Osteocyte (in vitro differentiated cells): ENCODE measurements at regions not wholly inside any gene's neighbourhood (a gene's known extent, or its start where the extent isn't known, plus 50 kb on each side); places are given as distances from the start of the nearest gene placed in this dataset.

Experiments used
- DNase-seq: peaks from one replicate; pipeline ENCODE4 v3.0.0; 2021; ENCODE audit warnings: mixed read lengths; ENCODE audit not compliant: unreplicated experiment; ENCODE audit errors: extremely low spot score
- H3K27ac Mint-ChIP-seq: one replicate; pipeline ENCODE4 v1.8.0; 2021; ENCODE audit warnings: mild to moderate bottlenecking, mixed read lengths; ENCODE audit not compliant: unreplicated experiment
- H3K27me3 Mint-ChIP-seq: one replicate; pipeline ENCODE4 v1.8.0; 2021; ENCODE audit warnings: mixed read lengths; ENCODE audit not compliant: unreplicated experiment
- H3K36me3 Mint-ChIP-seq: one replicate; pipeline ENCODE4 v1.8.0; 2021; ENCODE audit warnings: mixed read lengths; ENCODE audit not compliant: unreplicated experiment
- H3K4me1 Mint-ChIP-seq: one replicate; pipeline ENCODE4 v1.8.0; 2021; ENCODE audit warnings: mixed read lengths; ENCODE audit not compliant: unreplicated experiment
- H3K4me3 Mint-ChIP-seq: one replicate; pipeline ENCODE4 v1.8.0; 2021; ENCODE audit warnings: mild to moderate bottlenecking, moderate library complexity, mixed read lengths; ENCODE audit not compliant: unreplicated experiment
- H3K9me3 Mint-ChIP-seq: one replicate; pipeline ENCODE4 v1.8.0; 2021; ENCODE audit warnings: mixed read lengths; ENCODE audit not compliant: unreplicated experiment
- CTCF ChIP-seq: fragments of 200-600 bp; sonication (generic); IDR thresholded peaks from 2 replicates; pipeline ENCODE4 v1.5.0; 2021; ENCODE audit warnings: antibody characterized with exemption, mild to moderate bottlenecking, moderate library complexity

- H3K9me3 Mint-ChIP-seq, result peaks cover 4% of the 10 kb centered on the region
- H3K27me3 Mint-ChIP-seq, result no peaks in the 10 kb centered on the region
- no peak overlapping the region for H3K27ac Mint-ChIP-seq
- DNase-seq, result no peak
- TF ChIP-seq CTCF, result no peak
- H3K36me3 Mint-ChIP-seq, result no peaks in the 10 kb centered on the region
- H3K4me3 Mint-ChIP-seq, result no peak overlapping the region
- H3K4me1 Mint-ChIP-seq, result peaks cover 15% of the 10 kb centered on the region
Measured at GRCh38 chr11:69429716-69430491, 51.6 kb upstream of the LINC01488 start.

- TF ChIP-seq CTCF, result no peak
- no peaks in the 10 kb centered on the region for H3K36me3 Mint-ChIP-seq
- H3K4me1 Mint-ChIP-seq, result peaks cover 19% of the 10 kb centered on the region
- no peaks in the 10 kb centered on the region for H3K27me3 Mint-ChIP-seq
- H3K4me3 Mint-ChIP-seq, result no peak overlapping the region
- no peak overlapping the region for H3K27ac Mint-ChIP-seq
- no peaks in the 10 kb centered on the region for H3K9me3 Mint-ChIP-seq
- no peak for DNase-seq
Measured at GRCh38 chr11:69430566-69430965, 50.9 kb upstream of the LINC01488 start.

GRCh38 chr11:69431136-69431535, 50.3 kb upstream of the LINC01488 start:
- Mint-ChIP-seq H3K4me3 (no peak overlapping the region), H3K4me1 (peaks cover 22% of the 10 kb centered on the region), H3K9me3 (no peaks in the 10 kb centered on the region), H3K27me3 (no peaks in the 10 kb centered on the region), H3K27ac (no peak overlapping the region), H3K36me3 (no peaks in the 10 kb centered on the region)
- no peak for DNase-seq
- no peak for TF ChIP-seq CTCF
